ENCODE measurements at regions not wholly inside any gene's neighbourhood (a gene's known extent, or its start where the extent isn't known, plus 50 kb on each side); places are given as distances from the start of the nearest gene placed in this dataset.

GRCh38 chr6:137754866-137755265 lies 112.2 kb upstream of the TNFAIP3 start:
- H2BK15ac ChIP-seq (ENCODE audit: low read depth, low read length): no peak overlapping the region
- H4K5ac ChIP-seq (ENCODE audit: insufficient read length, low read depth, low read length): no peak overlapping the region

More at GRCh38 chr6:137754866-137755265, 112.2 kb upstream of the TNFAIP3 start:
- Histone ChIP-seq H3K9ac (ENCODE audit: extremely low read depth, insufficient read length, low read length) (no peak overlapping the region), H3K79me1 (ENCODE audit: insufficient read depth, low read depth, low read length, poor library complexity, severe bottlenecking) (no peaks in the 10 kb centered on the region), H3K56ac (ENCODE audit: insufficient read length, low read depth, low read length) (no peak overlapping the region), H2AFZ (ENCODE audit: low read length) (no peak overlapping the region), H3K27ac (ENCODE audit: insufficient read length, low read depth, low read length) (no peak overlapping the region), H3K23me2 (ENCODE audit: insufficient read length, low read depth, low read length, poor library complexity, severe bottlenecking) (no peaks in the 10 kb centered on the region), H4K91ac (ENCODE audit: insufficient read length, low read depth, low read length) (no peak overlapping the region), H4K20me1 (ENCODE audit: control insufficient read depth, insufficient read depth, insufficient read length) (no peaks in the 10 kb centered on the region), H3K23ac (ENCODE audit: insufficient read length, low read depth, low read length) (no peak overlapping the region), H3K27me3 (ENCODE audit: insufficient read depth, low read length) (no peaks in the 10 kb centered on the region), H2BK20ac (ENCODE audit: low read depth, low read length, poor library complexity, severe bottlenecking) (no peak overlapping the region), H3K4ac (ENCODE audit: low read depth, low read length) (no peak overlapping the region), H2BK5ac (ENCODE audit: insufficient read length, low read length) (no peak overlapping the region), H2BK120ac (ENCODE audit: low read depth, low read length, poor library complexity, severe bottlenecking) (no peak overlapping the region), H3K14ac (ENCODE audit: insufficient read depth, low read length) (no peak overlapping the region), H3K4me1 (ENCODE audit: insufficient read depth, low read length) (no peaks in the 10 kb centered on the region), H3T11ph (ENCODE audit: low read length) (no peak overlapping the region), H3K9me3 (ENCODE audit: control insufficient read depth, low read depth, low read length) (no peaks in the 10 kb centered on the region), H4K8ac (replicated peaks; ENCODE audit: insufficient read length, low read depth, low read length) (no peak overlapping the region), H3K79me2 (ENCODE audit: insufficient read depth, low read length) (no peaks in the 10 kb centered on the region), H2AK5ac (ENCODE audit: insufficient read length, low read length) (no peak overlapping the region), H3K18ac (ENCODE audit: insufficient read length, low read depth, low read length) (no peak overlapping the region), H3K4me2 (ENCODE audit: insufficient read depth, insufficient read length, low read length) (no peak overlapping the region), H2BK12ac (ENCODE audit: insufficient read length, low read depth, low read length) (no peak overlapping the region)
- H3K4me3 Mint-ChIP-seq: no peak overlapping the region
- no peak for DNase-seq
- H3K36me3 Mint-ChIP-seq (ENCODE audit: insufficient read depth in 1 of 3, low read depth in 3 of 3): no peaks in the 10 kb centered on the region; a peak in 1 of 7 replicates
- no peaks in the 10 kb centered on the region for H3K9me3 Mint-ChIP-seq
- H3K27ac Mint-ChIP-seq: no peak overlapping the region
- no peak for TF ChIP-seq CTCF (conservative IDR thresholded peaks at IDR 0.05)
- H3K27me3 Mint-ChIP-seq (ENCODE audit: low read depth): no peaks in the 10 kb centered on the region; the same call in 1 of the 2 replicates
- peaks cover 2 to 5% of the 10 kb centered on the region in 2 experiments; a peak in 2 of 4 replicates for H3K4me1 Mint-ChIP-seq

Measured in H9 (cell line).